ENCODE measurements at regions not wholly inside any gene's neighbourhood (a gene's known extent, or its start where the extent isn't known, plus 50 kb on each side); places are given as distances from the start of the nearest gene placed in this dataset.

DNA sequence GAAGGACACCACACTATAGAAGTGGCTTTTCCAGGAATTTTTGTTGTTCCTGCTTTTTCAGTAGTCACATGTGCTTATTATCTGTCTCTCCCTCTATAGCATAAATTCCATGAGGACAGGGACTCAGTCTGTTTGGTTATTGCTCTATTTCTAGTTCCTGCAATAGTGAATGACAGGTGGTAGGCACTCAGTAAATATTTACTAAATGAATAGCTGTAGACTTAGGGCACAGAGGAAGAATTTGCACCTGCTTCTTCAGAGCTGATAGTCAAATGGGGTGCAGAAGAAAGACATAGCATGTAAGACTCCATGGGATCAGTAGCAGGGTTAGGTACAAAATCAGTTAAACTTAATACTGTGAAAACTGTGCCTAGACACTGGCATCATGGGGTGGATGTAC lies 580.2 kb downstream of the CCDC171 start:
- TF ChIP-seq CTCF (IDR thresholded peaks at IDR 0.05; ENCODE audit: poor library complexity) (no peak), EZH2 (IDR thresholded peaks at IDR 0.05; ENCODE audit: borderline replicate concordance) (no peak)
